H1 (cell line): ENCODE measurements at regions not wholly inside any gene's neighbourhood (a gene's known extent, or its start where the extent isn't known, plus 50 kb on each side); places are given as distances from the start of the nearest gene placed in this dataset.

Experiments
- BACH1 ChIP-seq: IDR thresholded peaks from 2 replicates; pipeline ENCODE4 v1.6.1; 2012; ENCODE audit warnings: low read length, improper control_type of control experiment
- BRCA1 ChIP-seq: IDR thresholded peaks from 2 replicates; pipeline ENCODE4 v1.6.1; 2012; ENCODE audit warnings: low read depth, low read length, improper control_type of control experiment
- CHD1 ChIP-seq: IDR thresholded peaks from 2 replicates; pipeline ENCODE4 v1.6.1; 2012; ENCODE audit warnings: low read depth, low read length, improper control_type of control experiment
- GABPA ChIP-seq: IDR thresholded peaks from 2 replicates; pipeline ENCODE4 v1.6.1; 2011; ENCODE audit warnings: mild to moderate bottlenecking, low read length, moderate library complexity, borderline replicate concordance; ENCODE audit not compliant: insufficient read depth
- RBBP5 ChIP-seq: IDR thresholded peaks from 2 replicates; pipeline ENCODE4 v1.7.1; 2012; ENCODE audit warnings: low read depth, mild to moderate bottlenecking, inconsistent platforms, low read length, moderate library complexity, borderline replicate concordance
- TEAD4 ChIP-seq: IDR thresholded peaks from 2 replicates; pipeline ENCODE4 v1.6.1; 2012; ENCODE audit warnings: low read depth, low read length, inconsistent platforms, mixed read lengths

DNA sequence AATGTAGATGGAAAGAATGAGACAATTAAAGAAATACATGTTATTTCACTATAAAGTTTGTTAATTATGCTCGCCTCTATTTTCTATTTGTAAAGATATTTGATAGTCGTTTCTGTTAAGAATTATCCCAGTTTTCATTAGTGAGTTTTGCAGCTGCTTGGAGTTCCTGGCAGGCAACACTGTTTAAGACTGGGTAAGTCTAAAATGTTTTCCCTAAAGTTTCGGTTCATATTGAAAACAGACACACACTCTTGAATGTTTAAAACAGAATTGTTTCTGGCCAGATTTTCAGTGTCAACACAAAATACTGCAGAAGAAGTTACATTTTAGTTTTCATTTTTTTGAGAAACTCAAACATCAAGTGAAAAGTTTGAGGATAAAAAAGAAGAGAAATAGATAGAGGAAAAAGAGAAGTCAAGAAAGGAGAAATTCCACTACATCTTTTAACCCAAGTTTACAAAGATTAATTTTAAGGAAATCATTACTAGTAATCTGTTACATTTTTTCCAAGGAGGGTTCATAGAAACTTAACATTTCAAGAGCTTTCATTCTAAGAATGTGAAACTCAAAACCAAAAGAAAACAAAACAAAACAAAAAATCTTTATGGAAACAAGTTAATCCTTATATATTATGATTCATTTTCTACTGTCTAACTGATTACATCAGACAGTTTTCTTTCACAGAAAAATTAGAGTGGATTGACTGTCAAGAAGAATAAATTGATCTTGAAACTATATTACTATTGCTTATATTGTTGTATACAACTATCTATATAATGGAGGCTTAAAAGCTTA is 305.5 kb downstream of the FAT4 start (continued):
- TF ChIP-seq GABPA = no peak
- TF ChIP-seq TEAD4 = no peak
- TF ChIP-seq BACH1 = no peak
- TF ChIP-seq BRCA1 = no peak
- no peak for TF ChIP-seq CHD1
- TF ChIP-seq RBBP5 = no peak
- TF ChIP-seq, all 59 proteins: peak for 0
